Keratinocyte (primary cell): ENCODE measurements at regions not wholly inside any gene's neighbourhood (a gene's known extent, or its start where the extent isn't known, plus 50 kb on each side); places are given as distances from the start of the nearest gene placed in this dataset.

Source experiments
- DNase-seq: peaks from one replicate; pipeline ENCODE4 v3.0.0-alpha.2; 2011; ENCODE audit warnings: low read depth, missing footprints, low spot score
- FAIRE-seq: peaks from 2 replicates; lab custom pipeline; 2011; peaks lifted over from hg19 to GRCh38; lab: Jason Lieb, UNC
- H2AFZ ChIP-seq: 2 replicates; pipeline ENCODE4 v1.6.0; 2012; ENCODE audit warnings: low read length, control low read depth, inconsistent platforms; ENCODE audit not compliant: control insufficient read depth
- H3K27ac ChIP-seq: 2 replicates; pipeline ENCODE4 v1.5.1; 2011; ENCODE audit warnings: low read length; ENCODE audit not compliant: control insufficient read depth, insufficient read depth
- H3K27me3 ChIP-seq: 3 replicates; pipeline ENCODE4 v1.6.0; 2011; ENCODE audit warnings: low read length; ENCODE audit not compliant: control insufficient read depth, insufficient read depth; ENCODE audit errors: extremely low read depth
- H3K36me3 ChIP-seq, 2 experiments: 2 replicates in 1 of 2; 3 replicates in 1 of 2; pipeline ENCODE4 v1.5.1; 2011; ENCODE audit warnings: low read length in 2 of 2, mild to moderate bottlenecking in 1 of 2; ENCODE audit not compliant: control insufficient read depth in 2 of 2, insufficient read depth in 2 of 2; ENCODE audit errors: extremely low read depth in 1 of 2
- H3K4me1 ChIP-seq: 3 replicates; pipeline ENCODE4 v1.5.1; 2011; ENCODE audit warnings: low read length; ENCODE audit not compliant: control insufficient read depth, insufficient read depth; ENCODE audit errors: extremely low read depth
- H3K4me2 ChIP-seq: 3 replicates; pipeline ENCODE4 v1.6.0; 2011; ENCODE audit warnings: low read depth, low read length; ENCODE audit not compliant: control insufficient read depth, insufficient read depth; ENCODE audit errors: extremely low read depth
- H3K4me3 ChIP-seq, 3 experiments: fragments of 200-600 bp in 1 of 3; sonication (generic) in 1 of 3; 2 replicates in 2 of 3; 3 replicates in 1 of 3; pipeline ENCODE4 v1.5.1; 2011 to 2016; ENCODE audit warnings: low read length in 3 of 3, mild to moderate bottlenecking in 3 of 3, control low read depth in 2 of 3, inconsistent platforms in 1 of 3, low read depth in 1 of 3, mixed read lengths in 1 of 3, mixed run types in 1 of 3, moderate library complexity in 1 of 3; ENCODE audit not compliant: control insufficient read depth in 2 of 3, insufficient read depth in 2 of 3; ENCODE audit errors: extremely low read depth in 1 of 3
- H3K79me2 ChIP-seq: 2 replicates; pipeline ENCODE4 v1.6.0; 2012; ENCODE audit warnings: low read length; ENCODE audit not compliant: control insufficient read depth, insufficient read depth
- H3K9ac ChIP-seq: 3 replicates; pipeline ENCODE4 v1.6.0; 2011; ENCODE audit warnings: low read length; ENCODE audit not compliant: control insufficient read depth, insufficient read depth; ENCODE audit errors: extremely low read depth
- H3K9me1 ChIP-seq: 3 replicates; pipeline ENCODE4 v1.6.0; 2011; ENCODE audit warnings: low read length; ENCODE audit not compliant: control insufficient read depth, insufficient read depth; ENCODE audit errors: extremely low read depth
- H3K9me3 ChIP-seq: 2 replicates; pipeline ENCODE4 v1.5.1; 2012; ENCODE audit warnings: low read depth, low read length; ENCODE audit not compliant: control insufficient read depth
- H4K20me1 ChIP-seq: 3 replicates; pipeline ENCODE4 v1.6.0; 2011; ENCODE audit warnings: low read length; ENCODE audit not compliant: control insufficient read depth, insufficient read depth; ENCODE audit errors: extremely low read depth
- CTCF ChIP-seq, 3 experiments: IDR thresholded peaks in 1 of 3; conservative IDR thresholded peaks in 1 of 3; optimal IDR thresholded peaks in 1 of 3; 2 replicates in 2 of 3; 3 replicates in 1 of 3; pipeline versions ENCODE3 to v1.5.1; 2011; ENCODE audit warnings: low read length in 3 of 3, mild to moderate bottlenecking in 3 of 3, moderate library complexity in 2 of 3, control low read depth in 1 of 3, inconsistent platforms in 1 of 3; ENCODE audit not compliant: insufficient read depth in 2 of 3; ENCODE audit errors: extremely low read depth in 1 of 3
- EZH2 ChIP-seq: IDR thresholded peaks from one replicate; pipeline ENCODE4 v1.6.1; 2012; ENCODE audit warnings: inconsistent platforms, mild to moderate bottlenecking, low read length, moderate library complexity
- dilution Hi-C: fragments of 300-500 bp; cut with MboI; formaldehyde crosslinking; loops from one replicate; pipeline ENCODE4 v1.7.0; 2020; ENCODE audit warnings: low sequenced_read_pairs; ENCODE audit not compliant: extremely low pct_ligation_motif_present

DNA sequence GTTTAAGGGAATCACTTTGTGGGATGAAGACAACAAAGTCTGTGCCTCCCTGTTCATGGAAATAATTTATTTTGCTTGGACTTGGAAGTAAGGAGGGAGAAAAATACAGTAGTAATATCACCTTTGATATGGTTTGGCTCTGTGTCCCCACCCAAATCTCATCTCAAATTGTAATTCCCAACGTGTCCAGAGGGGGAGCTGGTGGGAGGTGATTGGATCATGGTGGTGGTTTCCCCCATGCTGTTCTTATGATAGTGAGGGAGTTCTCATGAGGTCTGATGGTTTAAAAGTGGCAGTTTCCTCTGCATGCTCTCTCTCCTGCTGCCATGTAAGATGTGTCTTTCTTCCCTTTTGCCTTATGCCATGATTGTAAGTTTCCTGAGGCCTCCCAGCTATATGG, 460.7 kb downstream of the NOVA1 start:
- H3K4me1 ChIP-seq, result no peaks in the 10 kb centered on the region
- H3K36me3 ChIP-seq, result no peaks in the 10 kb centered on the region
- no peak overlapping the region for H3K9ac ChIP-seq
- no peaks in the 10 kb centered on the region for H3K9me3 ChIP-seq
- dilution Hi-C loops, result no loop called here
- no peak overlapping the region for H2AFZ ChIP-seq
- no peak overlapping the region for H3K4me3 ChIP-seq
- H3K79me2 ChIP-seq, result no peaks in the 10 kb centered on the region
- no peaks in the 10 kb centered on the region for H3K9me1 ChIP-seq
- no peak for FAIRE-seq
- TF ChIP-seq CTCF (optimal IDR thresholded peaks at IDR 0.05 in 1 of 3, IDR thresholded peaks at IDR 0.05 in 1 of 3, conservative IDR thresholded peaks at IDR 0.05 in 1 of 3; ENCODE audit: extremely low read depth in 1 of 3, insufficient read depth in 2 of 3, low read length in 3 of 3), result no peak
- TF ChIP-seq EZH2, result no peak
- no peaks in the 10 kb centered on the region for H4K20me1 ChIP-seq
- H3K27ac ChIP-seq, result no peak overlapping the region
- H3K27me3 ChIP-seq, result no peaks in the 10 kb centered on the region
- H3K4me2 ChIP-seq, result no peak overlapping the region
- DNase-seq, result no peak

GRCh38 chr14:26132061-26132645, 465.7 kb downstream of the NOVA1 start:
- Histone ChIP-seq H3K36me3 (no peaks in the 10 kb centered on the region), H3K79me2 (no peaks in the 10 kb centered on the region), H2AFZ (no peak overlapping the region), H3K4me3 (no peak overlapping the region), H3K4me2 (no peak overlapping the region), H3K9me3 (no peaks in the 10 kb centered on the region), H3K27me3 (no peaks in the 10 kb centered on the region), H4K20me1 (no peaks in the 10 kb centered on the region), H3K4me1 (no peaks in the 10 kb centered on the region), H3K27ac (no peak overlapping the region), H3K9ac (no peak overlapping the region), H3K9me1 (no peaks in the 10 kb centered on the region)
- TF ChIP-seq EZH2, result no peak
- no peak for TF ChIP-seq CTCF (optimal IDR thresholded peaks at IDR 0.05 in 1 of 3, IDR thresholded peaks at IDR 0.05 in 1 of 3, conservative IDR thresholded peaks at IDR 0.05 in 1 of 3; ENCODE audit: extremely low read depth in 1 of 3, insufficient read depth in 2 of 3, low read length in 3 of 3)
- dilution Hi-C loops, result no loop called here
- FAIRE-seq (no peak), DNase-seq (no peak)
